IPS-NIHi7 (cell line): ENCODE measurements at regions not wholly inside any gene's neighbourhood (a gene's known extent, or its start where the extent isn't known, plus 50 kb on each side); places are given as distances from the start of the nearest gene placed in this dataset.
"Not testable (repeated sequence)": the region's sequence is repeated elsewhere in the genome, so short reads cannot be mapped to it uniquely, and the experiment has no call there.

Experiments
- DNase-seq: peaks from one replicate; pipeline ENCODE4 v3.0.0; 2012; ENCODE audit warnings: mixed read lengths; ENCODE audit errors: extremely low spot score

DNA sequence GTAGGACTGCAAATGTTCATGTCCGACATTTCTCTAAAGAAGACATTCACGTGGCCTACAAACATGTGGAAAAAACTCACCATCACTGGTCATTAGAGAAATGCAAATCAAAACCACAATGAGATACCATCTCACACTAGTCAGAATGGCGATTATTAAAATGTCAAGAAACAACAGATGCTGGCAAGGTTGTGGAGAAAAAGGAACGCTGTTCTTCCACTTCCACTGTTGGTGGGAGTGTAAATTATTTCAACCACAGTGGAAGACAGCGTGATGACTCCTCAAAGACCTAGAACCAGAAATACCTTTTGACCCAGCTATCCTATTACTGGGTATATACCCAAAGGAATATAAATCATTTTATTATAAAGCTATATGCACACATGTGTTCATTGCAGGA lies 253.9 kb upstream of the UBASH3B start:
- DNase-seq = not testable (repeated sequence)

DNA sequence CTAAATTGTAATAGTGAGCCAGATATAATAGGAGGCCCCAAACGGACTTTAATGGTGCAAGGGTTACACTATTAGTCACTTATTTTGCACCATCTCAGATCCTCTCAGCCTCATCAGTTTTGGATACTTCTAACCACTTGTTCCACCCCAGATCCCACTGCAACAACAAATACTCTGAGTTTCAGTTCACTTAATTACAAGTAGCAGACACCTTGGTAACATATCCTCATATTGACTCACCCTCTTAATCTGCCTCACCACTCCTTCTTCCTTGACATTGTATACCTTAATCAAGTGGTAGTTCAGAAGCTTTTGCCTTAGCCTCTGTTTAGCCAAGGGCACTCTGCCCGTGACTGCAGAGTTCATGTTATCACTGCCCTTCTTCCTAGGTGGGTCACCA lies 256.1 kb upstream of the UBASH3B start:
- no peak for DNase-seq

DNA sequence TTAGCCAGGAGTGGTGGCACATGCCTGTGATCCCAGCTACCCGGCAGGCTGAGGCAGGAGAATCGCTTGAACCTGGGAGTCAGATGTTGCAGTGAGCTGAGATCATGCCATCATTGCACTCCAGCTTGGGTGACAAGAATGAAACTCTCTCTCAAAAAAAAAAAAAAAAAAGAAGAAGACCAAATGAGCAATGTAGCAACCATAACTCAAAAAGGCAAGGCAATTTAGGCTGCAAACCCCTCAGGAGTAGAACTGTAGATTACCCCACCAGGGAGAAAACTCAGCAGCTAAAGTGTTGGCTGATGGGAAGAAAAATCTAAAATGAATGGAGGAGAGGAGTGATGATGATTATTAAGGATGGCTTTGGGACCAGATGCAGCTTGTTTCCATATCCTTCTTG lies 256.7 kb upstream of the UBASH3B start:
- DNase-seq = no peak

DNA sequence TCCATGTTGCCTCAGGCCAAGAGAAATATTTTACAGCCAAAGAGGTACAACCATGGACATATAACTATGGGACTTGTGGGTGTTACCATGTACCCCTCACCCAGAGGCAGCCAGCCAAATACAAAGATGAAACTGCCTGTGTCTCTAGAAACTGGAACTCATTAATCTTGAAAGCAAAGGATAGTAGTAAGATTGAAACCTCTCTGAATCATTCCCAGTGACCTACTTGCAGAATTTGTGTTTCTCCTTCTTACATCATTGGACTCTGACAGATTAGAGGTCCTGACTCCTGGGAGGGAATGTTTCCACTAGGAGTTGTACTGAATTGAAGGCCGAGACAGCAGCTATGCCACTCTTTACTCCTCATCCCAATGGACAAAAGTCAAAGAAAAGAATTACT lies 257.4 kb upstream of the UBASH3B start:
- DNase-seq = no peak

DNA sequence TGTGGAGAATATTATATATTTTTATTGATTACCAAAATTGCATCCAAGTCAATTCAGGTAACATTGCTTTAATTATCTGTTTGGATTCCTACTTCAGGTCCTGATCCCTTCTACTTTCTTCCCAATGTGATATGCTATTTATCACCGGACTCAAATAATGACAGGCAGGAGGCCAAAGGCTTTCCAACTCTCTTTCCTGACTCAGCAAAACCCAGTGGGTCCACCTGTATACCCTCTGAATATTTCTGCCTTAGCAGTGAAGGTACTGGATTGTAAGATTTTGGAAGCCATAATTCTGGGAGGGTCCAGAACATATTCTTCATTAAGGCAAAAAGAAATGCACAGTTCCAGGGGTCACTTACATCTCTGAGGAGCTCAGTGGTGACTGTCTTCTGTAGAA lies 260.2 kb upstream of the UBASH3B start:
- no peak for DNase-seq

DNA sequence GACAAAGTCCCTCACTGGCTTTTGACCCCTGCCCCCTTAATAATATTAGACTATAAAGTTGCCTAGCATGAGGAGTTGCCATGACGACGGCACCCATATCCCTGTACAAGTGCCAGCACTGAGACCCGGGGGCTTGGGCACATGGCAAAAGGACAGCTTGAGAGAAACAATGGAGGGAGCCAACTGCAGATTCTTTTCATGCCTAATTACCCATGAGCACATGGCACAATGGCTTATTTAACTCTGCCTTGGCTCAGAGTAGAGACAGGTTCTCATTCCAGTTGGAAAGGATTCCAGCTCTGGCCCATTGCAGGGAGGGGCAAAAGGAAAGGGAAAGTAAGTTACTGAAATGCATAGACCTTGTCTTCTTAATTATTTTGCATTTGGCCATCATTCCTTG lies 261.2 kb upstream of the UBASH3B start:
- DNase-seq = no peak

DNA sequence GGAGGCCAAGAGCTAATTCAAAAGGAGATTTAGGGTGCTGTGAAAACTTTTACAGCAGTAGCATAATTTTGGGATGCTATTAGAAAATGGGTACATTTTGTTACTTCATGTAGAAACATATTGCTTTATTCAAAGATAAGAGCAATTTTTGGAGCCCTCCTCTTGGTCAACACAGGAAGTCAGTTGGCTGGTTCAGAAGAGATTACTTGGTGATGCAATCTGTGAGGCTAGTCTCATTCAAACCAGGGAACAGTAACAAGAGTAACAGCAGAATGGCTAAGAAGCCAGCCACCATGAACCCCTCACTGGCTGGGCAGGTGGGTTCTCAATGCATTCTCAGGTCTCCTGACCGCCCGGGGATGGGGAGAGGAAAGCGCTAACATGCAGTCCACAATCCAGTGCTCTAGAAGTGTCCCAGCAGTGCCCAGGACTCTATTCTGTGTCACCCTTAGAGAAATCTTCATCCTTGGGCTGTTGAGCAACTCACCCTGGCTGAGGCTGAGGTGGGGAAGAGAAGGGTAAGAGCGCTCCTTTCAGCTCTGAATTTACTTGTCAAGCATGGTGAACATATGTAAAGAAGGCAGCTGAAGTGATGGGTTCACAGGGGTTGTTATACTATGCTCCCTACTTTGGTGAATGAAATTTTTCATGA lies 262.2 kb upstream of the UBASH3B start:
- no peak for DNase-seq

DNA sequence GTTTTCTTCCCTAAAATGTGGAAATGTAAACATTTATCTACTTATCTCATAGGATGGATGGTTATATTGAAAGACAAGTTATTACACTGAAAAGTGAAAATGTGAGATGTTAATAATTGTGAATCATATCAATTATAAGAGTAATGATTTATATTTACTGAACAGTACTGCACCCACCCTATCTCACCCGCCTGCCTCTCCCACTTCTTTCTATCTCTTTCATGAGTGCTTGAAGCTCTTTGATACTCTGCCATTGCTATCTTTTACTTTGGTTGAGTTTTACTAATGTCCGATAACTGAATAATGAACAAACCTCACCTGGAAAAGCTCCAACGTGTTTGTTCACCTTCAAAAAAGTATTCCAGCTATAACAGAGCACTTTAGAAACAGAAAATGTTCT lies 263.0 kb upstream of the UBASH3B start:
- DNase-seq = no peak

DNA sequence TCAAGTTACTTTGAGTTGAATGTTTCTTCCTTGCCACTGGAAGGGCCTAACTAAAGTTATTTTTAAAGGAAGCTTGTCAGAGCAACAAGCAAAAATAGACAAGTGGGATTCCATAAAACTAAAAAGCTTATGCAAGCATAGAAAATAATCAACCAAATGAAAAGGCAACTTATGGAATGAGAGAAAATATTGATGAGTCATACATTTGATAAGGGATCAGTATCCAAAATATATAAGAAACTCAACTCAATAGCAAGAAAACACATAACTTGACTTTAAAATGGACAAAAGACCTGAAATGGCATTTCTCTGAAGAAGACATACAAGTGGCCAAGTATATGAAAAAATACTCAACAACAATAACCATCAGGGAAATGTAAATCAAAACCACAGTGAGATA lies 264.5 kb upstream of the UBASH3B start:
- DNase-seq = no peak

DNA sequence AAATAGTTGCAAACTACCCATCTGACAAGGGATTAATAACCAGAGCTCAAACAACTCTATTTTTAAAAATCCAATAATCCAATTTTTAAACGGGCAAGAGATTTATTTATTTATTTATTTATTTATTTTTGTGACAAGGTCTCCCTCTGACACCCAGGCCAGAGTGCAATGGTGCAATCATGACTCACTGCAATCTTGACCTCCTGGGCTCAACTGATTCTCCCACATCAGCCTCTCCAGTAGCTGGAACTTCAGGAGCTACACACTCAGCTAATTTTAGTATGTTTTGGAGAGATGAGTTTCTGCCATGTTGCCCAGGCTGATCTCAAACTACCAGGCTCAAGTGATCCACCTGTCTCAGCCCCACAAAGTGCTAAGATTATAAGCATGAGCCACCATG lies 267.2 kb upstream of the BLID start:
- DNase-seq = no peak

DNA sequence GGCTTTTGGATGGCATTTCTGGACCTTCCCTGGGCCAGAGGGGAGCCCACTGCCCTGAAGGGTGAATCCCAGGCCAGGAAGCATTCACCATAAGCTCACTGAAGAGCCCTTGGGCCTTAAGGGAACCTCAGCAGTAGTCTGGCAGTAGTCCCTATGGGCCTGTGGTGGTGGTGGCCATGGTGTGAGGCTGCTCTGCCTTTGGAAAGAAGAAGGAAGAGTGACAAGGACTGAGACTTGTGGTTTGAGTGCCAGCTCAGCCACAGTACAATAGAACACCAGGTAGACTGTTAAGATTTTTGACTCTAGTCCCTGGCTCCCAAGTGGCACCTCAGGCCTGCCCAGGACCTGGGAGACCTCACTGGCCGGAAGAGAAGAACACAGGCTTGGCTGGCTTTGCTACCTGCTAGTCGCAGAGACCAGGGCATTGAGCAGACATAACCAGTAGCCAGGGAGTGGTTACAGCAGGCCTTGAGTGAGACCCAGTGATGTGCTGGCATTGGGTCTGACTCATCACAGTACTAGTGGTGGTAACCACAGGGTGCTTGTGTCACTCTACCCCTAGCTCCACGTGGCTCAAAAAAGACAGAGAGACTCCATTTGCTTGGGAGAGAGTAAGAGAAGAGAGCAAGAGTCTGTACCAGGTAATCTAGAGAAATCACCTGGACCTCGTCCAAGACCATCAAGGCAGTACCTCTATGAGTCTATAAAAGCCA lies 259.8 kb upstream of the BLID start:
- no peak for DNase-seq

DNA sequence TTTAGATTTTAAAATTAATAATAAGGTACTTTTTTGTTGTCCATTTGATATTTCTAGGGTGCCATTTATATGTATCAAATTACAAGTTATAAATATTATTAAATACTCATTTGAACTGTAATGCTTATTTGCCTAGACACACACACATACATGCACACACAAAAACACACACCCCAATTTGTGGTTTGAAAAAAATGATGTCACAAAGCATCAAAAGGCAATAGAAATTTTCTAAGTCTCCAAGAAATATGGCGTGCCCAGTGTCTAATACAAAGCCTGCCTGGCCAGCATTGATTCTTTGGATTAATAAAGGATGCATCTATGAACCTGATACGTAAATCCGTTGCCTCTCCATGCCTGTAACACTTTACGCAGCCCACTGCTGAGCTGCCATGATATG lies 252.8 kb upstream of the BLID start:
- no peak for DNase-seq

DNA sequence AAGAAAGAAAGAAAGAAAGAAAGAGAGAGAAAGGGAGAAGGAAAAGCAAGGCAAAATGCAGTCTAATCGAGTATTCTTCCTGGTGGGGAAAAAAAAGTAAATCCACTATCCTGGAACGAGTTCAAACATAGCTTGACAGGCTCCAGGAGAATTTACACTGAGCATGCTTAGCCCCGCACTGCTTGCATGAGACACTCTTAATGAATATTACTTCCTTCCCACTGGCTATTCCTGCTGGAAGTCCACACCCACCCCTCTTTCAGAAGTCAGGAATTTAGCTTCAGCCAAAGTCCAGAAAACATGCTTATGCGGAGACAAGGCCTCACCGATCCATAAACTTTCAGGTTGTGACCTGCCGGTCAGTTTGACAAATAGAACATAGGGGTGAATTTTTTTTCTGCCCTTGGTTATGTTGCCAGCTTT lies 251.8 kb upstream of the BLID start:
- DNase-seq = no peak

DNA sequence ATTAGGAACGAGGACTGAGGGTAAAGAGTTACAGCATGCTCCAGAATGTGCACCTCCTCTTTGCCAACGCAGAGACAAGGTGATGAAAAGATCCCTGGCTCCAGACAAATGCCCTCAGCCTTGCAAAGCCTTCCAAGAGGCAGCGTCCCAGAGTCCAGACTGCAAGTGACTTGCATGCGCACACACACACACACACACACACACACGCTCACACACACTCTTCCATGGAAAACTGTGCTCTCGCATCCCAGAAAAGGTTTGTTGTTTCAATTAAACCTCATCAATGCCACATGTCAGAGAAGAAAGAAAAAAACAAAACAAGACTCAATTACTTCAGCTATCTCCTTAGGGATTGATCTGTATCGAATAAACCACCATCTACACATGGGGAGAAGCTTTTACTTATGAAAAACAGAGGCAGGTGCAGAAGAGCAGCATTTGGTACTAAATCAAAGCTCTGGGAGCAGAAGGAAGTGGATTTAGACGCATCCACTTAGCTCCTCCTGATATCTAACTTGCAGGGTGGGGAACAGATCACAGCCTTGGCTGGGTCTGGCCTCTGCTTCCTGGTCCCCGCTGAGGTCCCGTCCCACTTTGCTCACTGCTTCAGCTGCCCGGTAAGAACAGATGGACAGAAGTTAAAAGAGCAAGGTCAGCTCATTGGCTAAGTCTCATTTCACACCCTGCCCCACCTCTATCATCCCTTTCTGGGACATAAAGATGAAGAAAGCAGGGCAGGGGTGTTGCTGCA lies 249.8 kb upstream of the BLID start:
- DNase-seq = no peak

DNA sequence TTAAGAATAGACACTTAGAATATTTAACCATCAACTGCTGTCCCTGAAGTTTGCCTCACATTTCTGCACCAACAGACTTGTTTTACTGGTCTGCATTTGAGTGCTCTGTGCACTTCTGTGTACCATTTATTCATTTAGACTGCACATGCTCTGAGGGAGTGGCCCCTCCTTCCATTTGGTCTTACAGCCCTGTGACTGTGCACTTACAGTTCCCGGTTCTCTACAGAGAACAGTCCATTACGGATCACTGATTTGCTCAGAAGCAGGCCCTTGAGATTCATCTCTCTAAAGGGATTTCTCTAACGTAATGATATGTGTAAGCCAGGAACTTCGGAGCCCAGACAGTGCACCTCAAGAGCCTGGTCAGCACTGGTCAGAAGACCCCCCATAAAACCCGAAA lies 247.3 kb upstream of the BLID start:
- no peak for DNase-seq

DNA sequence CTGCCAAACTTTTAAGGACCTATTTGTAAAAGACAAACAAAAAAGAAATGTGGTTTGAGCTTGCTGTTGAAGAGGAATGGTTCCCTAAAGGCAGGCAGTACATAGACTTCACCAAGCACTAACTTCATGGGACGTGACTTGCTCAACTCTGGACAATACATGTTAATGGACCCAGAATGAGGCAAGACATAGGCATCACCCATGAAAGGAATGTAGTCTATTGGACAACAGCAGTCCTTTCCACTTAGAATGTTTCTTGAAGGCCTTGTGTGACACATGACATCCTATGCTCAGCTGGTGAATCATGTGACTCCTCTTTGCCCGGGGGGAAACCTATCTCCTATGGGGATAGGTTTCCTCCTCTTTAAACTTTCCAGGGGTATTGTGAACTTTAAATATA lies 246.4 kb upstream of the BLID start:
- DNase-seq = no peak

DNA sequence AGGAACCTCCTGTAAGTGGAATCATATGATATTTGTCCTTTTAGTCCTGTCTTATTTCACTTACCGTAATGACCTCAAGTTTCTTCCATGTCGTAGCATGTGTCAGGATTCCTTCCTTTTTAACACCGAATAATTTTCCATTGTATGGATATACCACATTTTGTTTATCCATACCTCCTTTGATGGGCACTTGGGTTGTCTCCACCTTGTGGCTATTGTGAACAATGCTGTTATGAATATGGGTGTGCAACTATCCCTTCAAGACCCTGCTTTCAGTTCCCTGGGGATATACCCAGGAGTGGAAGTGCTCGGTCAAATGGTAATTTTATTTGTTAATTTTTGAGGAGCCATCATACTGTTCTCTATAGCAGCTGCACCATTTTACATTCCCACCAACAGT lies 244.9 kb upstream of the BLID start:
- DNase-seq = no peak

DNA sequence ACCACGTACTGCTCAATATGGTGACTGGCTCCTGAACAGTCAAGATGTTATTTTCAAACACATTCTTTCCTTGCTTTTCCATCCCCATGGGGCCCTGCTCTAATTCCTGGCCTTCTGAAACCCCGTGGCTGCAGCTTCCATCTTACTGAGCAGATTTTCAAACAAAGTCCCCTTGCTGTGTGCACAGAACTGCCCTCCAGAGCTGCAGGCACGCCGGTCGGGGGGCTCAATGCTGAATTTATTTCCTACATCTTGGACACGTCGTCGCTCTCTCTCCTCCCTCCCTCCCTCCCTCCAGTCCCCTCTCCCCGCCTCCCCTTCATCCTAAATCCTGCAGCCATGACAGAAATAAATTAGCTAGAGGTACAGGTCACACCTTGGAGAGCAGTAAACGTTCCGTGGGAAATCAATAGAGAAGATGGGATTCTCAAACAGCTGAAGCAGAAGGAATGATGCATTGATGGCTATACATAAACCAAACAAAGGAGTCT lies 243.1 kb upstream of the BLID start:
- DNase-seq = no peak

DNA sequence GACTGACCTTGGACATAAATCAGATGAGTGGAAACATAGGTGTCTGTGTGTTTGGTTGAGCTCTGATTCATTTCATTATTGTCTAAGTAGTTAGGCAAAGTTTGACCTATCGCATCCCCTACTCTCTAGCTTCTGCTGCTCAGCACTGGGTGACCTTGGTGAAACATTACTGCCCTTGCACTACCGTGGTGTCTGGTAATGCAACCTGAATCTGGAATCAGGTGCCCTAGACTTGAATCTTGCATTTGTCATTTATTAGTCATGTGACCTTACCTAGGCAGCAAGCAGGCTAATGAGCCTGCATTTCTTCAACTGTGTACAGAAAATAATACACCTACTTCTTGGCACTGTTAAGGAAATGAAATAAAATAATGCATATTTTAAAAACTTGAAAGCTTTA lies 242.3 kb upstream of the BLID start:
- DNase-seq = no peak

DNA sequence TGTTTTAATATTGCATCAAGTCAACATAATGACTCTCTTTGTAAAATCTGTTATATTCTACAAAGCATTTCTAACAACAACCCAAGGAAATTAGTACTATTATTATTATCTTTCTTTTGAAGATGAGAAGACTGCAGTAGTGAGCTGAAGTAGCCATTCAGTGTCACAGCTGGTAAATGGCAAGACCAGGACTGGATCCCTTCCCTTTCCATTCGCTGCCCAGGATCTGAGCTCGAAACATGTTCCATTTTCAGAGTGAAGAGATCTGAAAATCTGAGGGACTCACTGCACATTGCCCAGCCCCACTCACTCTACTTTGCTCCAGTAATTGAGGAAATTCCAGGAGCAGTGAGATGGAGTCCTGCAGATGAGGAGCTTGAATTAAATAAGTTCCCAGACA lies 240.0 kb upstream of the BLID start:
- no peak for DNase-seq

DNA sequence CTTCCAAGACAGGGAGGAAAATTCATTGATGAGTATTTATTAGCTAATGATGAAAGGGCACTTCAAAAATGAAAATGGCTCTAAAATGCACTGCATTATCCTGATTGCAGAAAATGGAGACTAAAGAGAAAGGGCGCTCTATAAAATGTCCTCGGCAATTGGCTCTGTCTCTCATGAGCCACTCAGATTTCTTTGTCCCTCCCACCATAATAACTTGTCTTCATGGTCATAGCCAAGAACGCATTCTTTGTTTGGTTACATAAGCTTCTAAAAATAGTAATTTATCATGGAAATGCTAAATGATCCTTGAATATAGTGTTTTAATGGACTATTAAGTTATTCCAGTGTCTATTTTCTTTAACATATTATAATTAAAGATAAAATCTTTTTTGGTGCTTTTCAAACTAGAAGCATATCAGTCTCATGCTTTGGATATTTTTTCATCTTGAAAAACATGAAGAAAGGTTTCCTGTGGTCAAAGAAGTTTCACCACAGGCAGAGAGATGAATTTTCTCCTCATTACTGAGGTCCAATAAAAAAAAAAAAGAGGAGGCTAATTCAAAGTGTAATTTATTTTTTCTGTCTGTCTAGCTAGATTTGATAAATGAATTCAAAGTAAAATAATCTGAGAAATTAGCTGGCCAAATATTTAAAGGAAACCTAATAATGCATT lies 238.1 kb upstream of the BLID start:
- no peak for DNase-seq

DNA sequence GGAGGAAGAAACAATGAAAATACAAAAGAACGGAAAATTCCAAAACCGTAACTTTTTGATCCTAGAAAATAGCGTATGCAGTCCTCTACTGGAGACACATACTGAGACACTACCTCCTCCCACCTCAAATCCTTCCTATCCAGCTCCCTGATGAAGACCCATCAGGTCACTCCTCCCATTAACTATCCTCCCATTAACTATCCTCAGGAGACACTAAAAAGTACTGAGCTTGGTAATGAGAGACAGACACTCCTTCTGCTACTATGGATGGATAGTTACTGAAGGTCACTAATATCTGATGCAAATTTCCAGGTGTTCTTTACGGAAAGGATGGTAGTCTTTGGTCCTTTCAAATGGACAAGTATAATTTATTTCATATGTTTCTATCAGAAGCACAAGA lies 237.5 kb upstream of the BLID start:
- DNase-seq = no peak
